CD4-positive, alpha-beta T cell treated with Interleukin-17A for 1 hour (primary cell): ENCODE measurements at regions not wholly inside any gene's neighbourhood (a gene's known extent, or its start where the extent isn't known, plus 50 kb on each side); places are given as distances from the start of the nearest gene placed in this dataset.
A peak's percentile ranks its signal among the peaks of the same experiment; 100 is the strongest.
"Not testable (repeated sequence)": the region's sequence is repeated elsewhere in the genome, so short reads cannot be mapped to it uniquely, and the experiment has no call there.

ENCODE experiments used
- DNase-seq: peaks from one replicate; pipeline ENCODE4 v3.0.0-alpha.2; 2020

GRCh38 chr1:101151286-101151685 is 85.5 kb upstream of the S1PR1 start:
- no peak for DNase-seq

DNA sequence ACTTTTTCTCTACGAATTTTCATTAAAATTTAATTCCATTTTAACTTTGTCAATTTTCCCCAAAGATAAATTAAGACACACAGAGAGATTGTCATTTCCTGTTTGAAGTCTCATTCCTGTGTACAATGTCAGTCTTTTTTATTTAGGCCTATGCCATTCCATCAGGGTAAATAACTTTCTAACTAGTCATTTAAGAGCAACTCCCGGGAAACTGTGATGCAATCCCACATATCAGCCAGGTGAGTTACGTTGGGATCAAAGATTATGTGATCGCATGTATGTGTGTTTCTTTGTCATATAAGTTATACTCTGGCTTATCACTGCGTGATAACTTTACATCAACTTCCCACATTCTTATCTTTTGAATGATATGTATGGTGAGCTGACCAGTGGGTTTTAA is 86.1 kb upstream of the S1PR1 start:
- no peak for DNase-seq

DNA sequence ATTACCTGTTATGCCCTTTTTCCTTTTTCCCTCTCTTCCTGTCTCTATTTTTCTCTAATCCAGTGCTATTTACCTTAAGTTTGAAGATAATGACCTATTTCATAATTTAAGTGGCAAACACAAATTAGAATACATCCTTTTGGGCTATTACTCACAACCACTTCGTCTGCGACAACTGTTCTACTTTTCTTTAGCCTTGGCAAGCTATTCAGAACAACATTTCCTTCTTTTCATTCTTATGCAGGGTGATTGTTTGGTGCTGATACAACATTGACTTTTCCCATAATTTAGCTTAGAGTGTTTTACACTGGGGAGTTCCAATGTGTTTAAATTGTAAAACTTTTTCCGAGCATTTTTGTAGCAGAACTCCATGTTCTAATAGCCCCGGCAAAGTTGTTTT is 86.6 kb upstream of the S1PR1 start:
- no peak for DNase-seq

GRCh38 chr1:101148980-101149379 is 87.8 kb upstream of the S1PR1 start:
- DNase-seq: no peak

DNA sequence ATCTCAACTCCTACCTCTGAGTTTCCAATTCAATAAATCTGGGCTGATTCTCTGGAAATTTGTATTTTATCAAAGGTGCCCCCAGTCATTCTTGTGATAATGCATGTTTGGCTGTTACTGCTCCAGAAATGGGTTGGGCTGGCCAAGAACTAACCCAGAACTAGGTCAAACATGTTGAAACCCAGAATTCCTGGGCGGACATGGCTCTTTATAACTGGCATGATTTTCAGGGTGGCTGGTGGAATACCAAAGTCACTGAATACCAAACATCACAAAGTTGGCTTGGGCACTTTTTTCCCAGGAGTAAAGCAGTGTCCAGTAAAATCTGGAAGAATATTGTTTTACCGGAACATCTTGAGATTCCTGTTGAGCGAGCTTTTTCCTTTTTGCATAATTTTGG is 89.4 kb upstream of the S1PR1 start:
- DNase-seq: no peak

GRCh38 chr1:101145449-101145820 is 91.4 kb upstream of the S1PR1 start:
- no peak for DNase-seq

- no peak for DNase-seq
Measured at GRCh38 chr1:101144671-101145448, 92.0 kb upstream of the S1PR1 start.

DNA sequence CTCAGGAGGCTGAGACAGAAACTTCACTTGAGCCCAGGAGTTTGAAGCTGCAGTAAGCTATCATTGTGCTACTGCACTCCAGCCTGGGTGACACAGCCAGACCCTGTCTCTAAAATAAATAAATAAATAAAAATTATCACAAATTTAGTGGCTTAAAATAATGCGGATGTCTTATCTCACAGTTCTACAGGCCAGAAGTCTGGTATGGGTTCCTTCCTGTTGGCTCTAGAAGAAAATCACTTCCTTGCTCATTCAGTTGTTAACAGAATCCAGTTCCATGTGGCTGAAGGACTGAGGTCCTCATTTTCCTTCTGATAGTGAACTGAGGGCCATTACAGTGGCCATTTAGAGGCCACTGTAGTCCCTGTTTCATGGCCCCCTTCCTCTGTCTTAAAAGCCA is 94.6 kb upstream of the S1PR1 start:
- DNase-seq: no peak

DNA sequence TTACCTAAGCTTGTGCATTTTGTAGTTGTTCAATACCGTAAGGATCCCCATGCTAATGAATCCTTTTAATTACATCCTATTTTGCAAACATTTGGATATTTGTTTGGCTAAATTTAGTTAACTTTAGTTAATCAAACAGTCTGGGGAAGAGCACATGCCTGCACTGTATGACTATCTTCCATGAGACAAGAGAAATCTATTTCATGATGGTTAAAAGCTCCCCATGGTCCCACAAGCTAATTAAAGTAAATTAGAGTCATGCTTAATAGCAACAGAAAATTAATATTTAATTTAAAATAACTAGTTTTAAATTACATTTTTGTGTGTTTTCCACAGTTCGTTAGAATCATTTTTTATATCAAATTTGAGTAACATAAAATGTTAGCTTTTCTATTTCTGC is 95.4 kb upstream of the S1PR1 start:
- no peak for DNase-seq

DNA sequence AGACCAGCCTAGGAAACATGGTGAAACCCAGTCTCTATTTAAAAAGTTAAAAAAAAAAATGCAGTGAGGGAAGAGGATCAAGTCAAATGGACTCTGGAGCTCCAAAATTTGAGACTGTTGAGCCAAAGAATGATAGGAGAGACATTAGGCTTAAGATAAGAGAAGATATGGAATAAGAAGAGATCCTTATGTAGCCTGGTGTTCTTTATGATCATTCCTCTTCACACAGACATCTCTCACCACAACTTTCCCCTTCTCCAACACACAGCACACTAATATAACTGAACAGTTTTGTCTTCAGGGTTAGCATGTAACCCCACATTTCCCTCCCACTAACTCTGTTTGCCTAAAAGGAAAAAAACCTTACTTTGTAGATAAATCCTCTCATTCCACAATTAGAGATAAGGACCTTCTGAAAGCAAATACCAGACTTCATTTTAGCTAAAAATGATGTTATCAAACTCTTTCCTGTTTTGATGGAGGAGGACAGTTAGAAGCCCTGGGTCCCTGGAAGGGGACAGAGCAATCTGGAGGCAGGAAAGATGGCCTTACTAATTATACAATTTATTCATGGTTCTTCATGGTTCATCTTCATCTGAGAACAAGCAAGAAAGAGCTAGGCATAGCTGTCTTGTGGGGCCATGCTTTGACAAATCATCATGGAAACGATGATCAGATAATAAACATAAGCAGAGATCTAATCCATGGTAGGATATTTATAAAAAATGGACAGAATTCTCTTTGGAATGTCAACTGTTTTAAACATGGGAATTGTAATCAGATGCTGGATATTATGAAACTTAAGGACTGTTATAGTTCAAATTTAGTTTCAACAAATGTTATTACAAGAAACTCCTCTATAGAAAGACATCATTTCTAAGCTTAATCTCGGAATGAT is 96.7 kb upstream of the S1PR1 start:
- no peak for DNase-seq

DNA sequence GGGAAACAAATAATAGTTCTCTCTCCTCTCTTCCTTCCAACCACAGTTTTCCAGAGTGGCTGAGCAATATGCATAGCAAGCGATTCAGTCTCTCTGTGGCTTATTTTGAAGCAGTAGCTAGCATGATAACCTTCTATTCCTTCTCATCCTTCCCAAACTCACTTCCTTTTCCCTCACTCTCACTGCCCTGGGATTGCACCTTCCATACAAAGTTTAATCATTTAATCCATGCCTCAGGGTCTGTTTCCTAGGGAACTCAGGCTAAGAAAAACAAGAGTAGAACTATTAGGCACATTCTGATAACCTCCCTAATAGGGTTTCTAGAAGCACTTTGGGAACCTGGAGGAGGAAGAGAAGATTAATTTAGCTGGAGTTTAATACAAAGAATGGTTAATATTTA is 97.7 kb upstream of the S1PR1 start:
- DNase-seq: no peak

DNA sequence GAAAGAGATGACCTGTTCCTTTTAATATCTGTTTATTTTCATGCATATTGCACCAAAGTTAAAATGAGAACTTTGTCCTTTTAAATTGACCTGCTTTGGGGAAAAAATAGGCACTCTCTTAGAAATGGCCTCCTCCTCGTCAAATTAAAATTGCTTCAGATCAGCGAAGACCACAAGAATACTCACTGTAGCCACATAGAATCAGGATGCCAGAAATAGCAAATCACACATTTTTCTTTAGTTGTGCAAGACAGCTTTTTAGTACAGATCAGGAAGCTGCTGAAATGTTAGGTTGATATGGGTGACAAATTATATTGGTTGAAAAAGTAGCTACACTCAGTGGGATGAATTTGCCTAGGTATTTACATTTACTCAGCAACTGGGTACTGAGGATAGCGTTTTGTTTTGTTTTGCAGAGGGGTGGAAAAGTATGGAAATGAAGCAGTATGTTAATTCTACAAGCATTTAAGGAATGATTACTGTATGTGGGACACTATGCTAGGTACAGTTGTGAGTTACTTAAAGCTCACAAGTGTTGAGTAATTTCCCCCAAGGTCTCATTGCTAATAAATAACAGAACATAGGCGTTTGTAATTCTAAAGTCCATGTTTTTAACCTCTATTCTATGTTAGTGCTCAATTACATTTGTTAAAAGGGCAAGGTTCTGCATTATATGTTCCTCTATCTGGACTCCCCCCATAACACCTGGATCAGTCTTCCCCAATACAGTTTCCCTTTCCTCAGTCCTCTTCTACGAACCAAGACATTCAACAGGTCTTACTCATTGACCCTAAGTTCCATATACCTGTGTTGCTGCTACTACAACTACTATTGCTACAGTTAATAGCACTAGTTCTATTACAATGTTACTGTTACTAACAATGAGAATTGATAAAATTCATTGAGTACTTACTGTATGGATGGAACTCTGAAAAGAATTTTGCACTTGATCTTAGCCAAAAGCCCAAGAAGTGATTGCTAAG is 99.4 kb upstream of the S1PR1 start:
- peak; percentile 34 for DNase-seq

- DNase-seq: peak; percentile 58
Measured at GRCh38 chr1:101136739-101137138, 100.1 kb upstream of the S1PR1 start.

- DNase-seq: no peak
Measured at GRCh38 chr1:101136271-101136670, 100.5 kb upstream of the S1PR1 start.

DNA sequence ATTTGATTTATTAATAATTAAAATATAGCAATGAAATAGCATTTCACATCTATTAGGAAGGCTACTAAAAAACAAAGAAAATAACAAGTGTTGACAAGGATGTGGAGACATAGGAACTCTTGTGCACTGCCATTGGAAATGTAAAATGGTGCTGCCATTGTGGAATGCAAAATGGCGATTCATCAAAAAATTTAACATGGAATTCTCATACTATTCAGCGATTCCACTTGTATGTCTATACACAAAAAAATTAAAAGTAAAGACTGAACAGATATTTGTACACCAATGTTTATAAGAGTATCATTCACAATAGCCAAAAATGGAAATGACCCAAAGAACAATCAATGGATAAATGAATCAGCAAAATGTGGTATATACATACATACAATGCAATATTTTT is 101.3 kb upstream of the S1PR1 start:
- no peak for DNase-seq

GRCh38 chr1:101131239-101131843 is 105.5 kb upstream of the S1PR1 start:
- DNase-seq: no peak

DNA sequence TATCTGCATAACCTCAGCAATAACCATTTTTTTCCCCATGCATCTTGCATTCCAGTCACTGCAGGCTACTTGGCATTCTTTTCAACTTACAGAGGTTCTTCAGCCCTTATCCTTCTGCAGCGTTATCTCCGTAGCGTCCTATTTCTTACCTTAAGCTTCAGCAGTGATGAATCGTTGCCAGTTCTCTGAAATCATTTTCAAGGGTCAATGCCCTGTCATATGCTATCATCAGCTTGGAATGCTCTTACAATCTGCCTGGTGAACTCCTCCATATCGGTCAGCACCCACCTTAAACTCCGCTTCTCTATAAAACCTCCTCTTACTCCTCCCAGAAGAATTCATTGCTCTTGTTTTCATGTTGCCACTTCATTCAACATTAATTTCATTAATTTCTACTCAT is 105.1 kb upstream of the DPH5 start:
- no peak for DNase-seq

- DNase-seq: peak; percentile 47
Measured at GRCh38 chr1:101128846-101129245, 103.3 kb upstream of the DPH5 start.

DNA sequence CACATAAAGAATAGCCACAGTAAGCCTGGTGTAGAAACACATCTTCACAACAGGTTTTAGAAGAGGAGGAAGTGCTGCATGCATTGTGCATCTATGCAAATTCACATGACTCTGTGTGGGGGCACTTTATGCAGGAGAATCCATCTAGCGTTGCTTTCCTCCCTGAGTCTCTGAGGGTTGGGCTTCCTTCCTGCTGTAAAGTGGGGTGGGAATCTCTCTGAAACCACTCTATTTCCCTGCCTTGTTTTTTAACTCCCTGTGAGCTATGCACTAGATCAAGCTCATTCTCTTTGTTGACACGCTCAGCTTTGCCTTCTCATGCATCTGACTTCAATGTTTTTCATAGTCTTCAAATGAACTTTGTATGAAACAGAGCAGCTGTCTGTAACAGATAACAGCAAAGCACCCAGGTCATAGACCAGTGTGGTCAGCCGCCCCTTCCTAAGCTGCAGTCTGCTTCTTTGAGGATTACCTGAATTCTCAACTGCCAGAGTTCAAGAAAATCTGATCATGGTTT is 102.7 kb upstream of the DPH5 start:
- peak; percentile 32 for DNase-seq

DNA sequence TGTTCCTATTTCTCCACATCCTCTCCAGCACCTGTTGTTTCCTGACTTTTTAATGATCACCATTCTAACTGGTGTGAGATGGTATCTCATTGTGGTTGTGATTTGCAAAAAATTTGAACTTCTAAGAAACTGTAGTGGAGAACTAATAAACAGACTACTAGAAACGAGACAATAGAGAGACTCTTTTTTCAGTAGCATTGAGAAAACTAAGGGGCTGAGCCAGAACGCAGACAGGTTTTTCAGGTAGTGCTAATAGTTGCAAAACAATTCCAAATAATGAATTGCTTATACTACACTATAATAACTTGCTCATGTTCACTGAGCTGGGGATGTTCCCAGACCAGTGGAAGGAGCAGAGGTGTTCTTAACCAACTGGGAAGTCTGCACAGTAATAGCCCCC is 98.8 kb upstream of the DPH5 start:
- DNase-seq: no peak

- DNase-seq: not testable (repeated sequence)
Measured at GRCh38 chr1:101123904-101124303, 98.3 kb upstream of the DPH5 start.

- DNase-seq: peak; percentile 56
Measured at GRCh38 chr1:101122452-101123166, 97.0 kb upstream of the DPH5 start.
